GM21367 (cell line): ENCODE measurements at regions not wholly inside any gene's neighbourhood (a gene's known extent, or its start where the extent isn't known, plus 50 kb on each side); places are given as distances from the start of the nearest gene placed in this dataset.
"Not testable (repeated sequence)": the region's sequence is repeated elsewhere in the genome, so short reads cannot be mapped to it uniquely, and the experiment has no call there.

ENCODE experiments used
- ATAC-seq: cut with Tn5 transposase; IDR thresholded peaks from one replicate; pipeline ENCODE4 v1.9.1; 2021; ENCODE audit not compliant: unreplicated experiment

DNA sequence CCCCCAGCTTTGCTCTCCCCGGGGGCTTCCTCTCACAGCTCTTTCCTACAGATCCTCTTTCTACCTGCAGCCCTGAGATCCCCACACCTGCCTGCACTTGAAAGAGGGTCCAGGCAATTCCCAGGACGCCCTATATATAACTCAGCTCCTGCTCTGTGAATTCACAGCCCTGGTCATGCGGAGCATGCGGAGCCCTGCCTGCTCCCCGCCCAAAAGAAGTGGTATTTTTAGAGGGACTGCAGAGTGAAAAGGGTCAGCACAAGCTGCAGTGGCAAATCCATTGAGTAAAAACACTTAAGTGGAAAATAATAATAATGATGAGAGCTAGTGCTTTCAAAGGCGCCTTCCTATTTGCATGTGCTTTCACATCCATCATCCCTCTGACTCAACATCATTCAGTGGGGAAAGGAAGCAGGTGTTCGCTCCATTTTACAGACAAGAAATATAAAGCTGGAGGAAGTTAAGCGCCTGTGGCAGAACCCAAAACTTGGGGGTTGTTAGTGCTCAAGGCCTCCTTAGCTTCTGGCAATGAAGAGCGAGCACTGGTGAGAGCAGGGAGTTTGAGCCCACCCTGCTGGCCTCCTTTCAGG lies 76.3 kb upstream of the LIPC start:
- ATAC-seq = no peak

DNA sequence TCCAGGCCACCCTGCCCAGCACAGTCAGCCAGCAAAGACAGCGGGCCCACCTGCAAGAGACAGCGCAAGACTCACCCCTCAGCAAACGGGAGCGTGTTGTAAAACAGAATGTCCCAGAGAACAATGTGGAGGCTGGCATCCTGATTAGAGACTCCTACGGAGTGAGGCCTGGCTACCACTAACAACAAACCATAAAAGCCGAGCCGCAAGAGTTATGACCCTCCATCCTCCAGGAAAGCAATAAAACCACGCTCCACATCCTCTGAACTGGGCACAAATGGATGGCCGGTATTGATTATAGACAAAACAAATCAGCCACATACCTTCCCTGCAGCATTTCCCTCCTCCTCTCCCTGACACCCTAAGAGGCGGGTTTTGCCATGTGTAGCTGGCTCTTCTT lies 75.8 kb upstream of the LIPC start:
- ATAC-seq = no peak

DNA sequence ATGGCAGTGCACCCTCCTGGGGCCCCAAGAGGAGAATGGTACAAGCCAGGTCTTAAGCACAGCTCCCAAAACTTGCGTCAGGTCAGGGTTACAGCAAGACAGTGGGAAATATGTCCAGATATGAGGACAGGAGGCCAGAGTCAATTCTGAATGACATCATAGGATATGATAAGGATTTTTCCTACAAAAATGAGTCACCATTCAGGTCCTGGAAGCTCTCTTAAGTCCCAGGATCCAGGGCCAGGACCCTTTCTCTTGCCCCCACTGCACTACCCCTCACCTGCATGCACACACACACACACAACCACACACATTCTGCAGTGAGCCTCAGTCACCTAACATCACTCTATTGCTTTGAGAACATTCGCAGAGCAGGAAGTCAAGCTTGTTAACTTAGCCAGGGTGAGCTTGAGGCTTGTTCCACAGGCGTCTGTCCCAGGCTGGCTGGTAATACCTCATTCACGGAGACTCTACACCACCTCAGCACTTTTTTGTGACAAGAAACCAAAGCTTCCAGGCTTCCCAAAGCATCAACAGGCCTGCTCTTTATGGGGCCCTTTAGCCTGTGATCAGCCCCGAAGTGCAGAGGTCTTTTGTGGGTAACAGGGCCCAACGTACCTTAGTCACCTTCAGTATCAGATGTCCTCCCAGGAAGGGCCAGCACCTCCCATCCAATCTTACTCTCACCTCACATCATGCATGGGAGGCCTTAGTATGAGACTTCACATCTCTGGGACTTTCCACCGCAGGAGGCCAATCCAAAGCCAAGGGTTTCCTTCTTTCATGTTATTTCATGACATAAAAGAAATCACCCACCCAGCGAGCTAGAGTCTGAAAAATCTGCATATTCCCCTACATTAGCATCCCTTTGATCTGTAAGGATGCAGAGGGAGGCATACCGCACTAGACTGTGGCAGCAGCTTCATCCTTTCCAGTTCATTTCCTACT lies 74.0 kb upstream of the LIPC start:
- no peak for ATAC-seq

DNA sequence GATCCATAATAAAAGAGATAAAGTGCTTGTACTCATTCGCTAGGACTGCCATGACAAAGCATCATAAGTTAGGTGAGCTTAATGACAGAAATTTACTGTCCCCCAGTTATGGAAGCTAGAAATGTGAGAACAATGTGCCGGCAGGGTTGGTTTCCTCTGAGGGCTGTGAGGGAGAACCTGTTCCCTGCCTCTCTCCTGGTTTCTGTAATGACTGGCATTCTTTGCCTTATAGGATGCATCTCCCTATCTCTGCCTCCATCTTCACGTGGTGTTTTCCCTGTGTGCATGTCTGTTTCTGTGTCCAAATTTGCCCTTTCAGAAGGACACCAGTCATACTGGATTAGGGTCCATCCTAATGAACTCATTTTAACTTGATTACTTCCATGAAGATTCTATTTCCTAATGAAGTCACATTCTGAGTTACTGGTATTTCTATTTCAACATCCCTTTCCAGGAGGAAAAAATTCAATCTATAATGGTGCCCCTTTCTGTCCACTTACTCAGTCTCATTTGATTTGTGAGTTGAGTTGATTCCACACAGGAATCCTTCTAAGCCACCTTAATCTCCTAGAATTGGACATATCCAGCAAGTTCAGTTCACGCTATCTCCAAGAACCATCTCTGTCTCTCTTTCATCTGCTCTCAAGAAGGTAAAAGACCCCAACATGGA lies 71.2 kb upstream of the LIPC start:
- no peak for ATAC-seq

DNA sequence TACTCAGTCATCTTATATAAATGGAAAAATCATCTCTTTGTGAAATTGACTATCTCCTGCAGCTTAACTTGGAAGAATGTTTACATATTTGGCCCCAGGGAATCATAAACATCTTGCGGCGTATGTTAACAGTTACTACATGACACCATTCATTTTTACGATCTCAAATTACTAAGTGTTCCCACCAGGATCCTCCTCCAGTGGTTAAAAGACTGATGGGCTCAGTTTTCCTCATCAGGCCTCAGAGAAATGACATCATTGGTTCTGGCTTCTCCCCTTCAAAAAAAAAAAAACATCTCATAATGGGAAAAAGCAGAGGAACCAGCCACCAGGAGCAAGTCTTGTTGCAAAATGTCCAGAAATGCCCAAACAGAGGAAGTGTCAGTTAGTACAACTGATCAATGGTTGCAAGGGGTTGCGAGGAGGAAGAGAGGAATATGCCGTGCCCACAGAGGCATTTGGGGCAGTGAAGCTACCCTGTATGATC lies 70.5 kb upstream of the LIPC start:
- no peak for ATAC-seq

DNA sequence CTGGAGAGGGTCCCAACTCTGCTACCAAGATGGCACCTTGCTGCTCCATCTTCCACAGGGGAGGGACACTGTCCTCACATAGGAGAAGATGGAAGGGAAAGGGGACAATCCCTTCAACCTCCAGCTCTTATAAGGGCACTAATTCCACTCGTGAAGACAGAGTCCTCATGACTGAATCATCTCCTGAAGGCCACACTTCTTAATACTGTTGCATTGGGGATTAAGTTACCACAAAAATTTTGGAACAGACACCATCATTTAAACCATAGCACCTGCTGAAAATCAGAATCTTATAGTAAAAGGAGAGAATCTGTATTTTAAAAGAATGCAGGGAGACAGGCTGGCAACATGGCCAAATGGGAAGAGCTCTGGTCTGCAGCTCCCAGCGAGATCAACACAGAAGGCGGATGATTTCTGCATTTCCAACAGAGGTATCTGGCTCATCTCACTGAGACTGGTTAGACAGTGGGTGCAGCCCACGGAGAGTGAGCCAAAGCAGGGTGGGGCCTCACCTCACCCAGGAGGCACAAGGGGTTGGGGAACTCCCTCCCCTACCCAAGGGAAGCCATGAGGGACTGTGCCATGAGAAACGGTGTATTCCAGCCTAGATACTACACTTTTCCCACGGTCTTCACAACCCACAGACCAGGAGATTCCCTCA lies 69.4 kb upstream of the LIPC start:
- ATAC-seq = no peak

DNA sequence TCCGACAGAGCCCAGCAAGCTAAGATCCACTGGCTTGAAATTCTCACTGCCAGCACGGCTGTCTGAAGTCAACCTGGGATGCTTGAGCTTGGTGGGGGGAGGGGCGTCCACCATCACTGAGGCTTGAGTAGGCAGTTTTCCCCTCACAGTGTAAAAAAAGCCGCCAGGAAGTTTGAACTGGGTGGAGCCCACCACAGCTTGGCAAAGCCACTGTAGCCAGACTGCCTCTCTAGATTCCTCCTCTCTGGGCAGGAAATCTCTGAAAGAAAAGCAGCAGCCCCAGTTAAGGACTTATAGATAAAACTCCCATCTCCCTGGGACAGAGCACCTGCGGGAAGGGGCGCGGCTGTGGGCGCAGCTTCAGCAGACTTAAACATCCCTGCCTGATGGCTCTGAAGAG lies 68.7 kb upstream of the LIPC start:
- ATAC-seq = not testable (repeated sequence)

DNA sequence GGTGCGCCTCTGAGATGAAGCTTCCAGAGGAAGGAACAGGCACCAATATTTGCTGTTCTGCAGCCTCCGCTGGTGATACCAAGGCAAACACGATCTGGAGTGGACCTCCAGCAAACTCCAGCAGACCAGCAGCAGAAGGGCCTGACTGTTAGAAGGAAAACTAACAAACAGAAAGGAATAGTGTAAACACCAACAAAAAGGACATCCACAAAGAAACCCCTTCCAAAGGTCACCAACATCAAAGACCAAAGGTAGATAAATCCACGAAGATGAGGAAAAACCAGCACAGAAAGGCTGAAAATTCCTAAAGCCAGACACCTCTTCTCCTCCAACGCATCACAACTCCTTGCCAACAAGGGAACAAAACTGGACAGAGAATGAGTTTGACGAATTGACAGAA lies 68.1 kb upstream of the LIPC start:
- ATAC-seq = not testable (repeated sequence)

DNA sequence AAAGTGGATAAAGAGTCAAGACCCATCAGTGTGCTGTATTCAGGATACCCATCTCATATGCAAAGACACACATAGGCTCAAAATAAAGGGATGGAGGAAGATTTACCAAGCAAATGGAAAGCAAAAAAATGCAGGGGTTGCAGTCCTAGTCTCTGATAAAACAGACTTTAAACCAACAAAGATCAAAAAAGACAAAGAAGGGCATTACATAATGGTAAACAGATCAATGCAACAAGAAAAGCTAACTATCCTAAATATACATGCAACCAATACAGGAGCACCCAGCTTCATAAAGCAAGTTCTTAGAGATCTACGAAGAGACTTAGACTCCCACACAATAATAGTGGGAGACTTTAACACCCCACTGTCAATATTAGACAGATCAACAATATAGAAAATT lies 66.7 kb upstream of the LIPC start:
- ATAC-seq = not testable (repeated sequence)

DNA sequence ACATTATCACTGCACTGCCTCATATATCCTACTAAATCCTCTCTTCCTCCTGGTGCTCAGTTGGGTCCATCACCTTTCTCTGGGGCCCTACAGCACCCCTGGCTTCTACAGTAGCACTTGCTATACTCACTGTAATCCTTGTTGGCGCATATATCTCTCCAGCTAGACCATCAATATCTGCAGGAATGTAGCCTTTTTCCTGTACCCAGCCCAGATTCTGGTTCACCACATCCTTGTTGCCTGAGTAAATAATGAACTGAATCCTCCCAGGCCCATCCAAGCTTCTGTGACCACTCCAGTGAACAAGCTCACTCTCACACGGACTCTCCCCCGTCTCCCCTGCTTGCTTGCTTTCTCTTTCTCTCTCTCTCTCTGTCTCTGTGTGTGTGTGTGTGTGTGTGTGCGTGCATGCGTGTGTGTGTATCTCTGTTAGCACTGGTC lies 62.5 kb upstream of the LIPC start:
- no peak for ATAC-seq

DNA sequence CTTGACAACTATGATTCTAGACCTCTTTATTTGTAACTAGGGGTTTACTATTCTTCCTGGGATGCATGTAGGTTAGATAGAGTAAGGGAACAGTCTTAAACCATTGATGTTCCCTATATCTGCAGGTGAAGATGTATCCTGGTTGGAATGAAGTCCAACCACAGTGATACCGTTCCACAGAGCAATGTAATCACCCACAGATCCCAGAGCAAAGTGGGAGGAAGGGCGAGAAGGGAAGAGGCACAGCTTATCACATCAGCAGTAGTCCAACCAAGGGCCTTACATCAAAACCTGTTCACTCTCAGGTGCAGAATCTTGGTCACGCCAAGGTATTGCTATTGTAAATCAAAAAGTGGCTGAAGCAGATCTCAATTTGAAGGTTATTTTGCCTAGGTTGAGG lies 61.8 kb upstream of the LIPC start:
- ATAC-seq = no peak

DNA sequence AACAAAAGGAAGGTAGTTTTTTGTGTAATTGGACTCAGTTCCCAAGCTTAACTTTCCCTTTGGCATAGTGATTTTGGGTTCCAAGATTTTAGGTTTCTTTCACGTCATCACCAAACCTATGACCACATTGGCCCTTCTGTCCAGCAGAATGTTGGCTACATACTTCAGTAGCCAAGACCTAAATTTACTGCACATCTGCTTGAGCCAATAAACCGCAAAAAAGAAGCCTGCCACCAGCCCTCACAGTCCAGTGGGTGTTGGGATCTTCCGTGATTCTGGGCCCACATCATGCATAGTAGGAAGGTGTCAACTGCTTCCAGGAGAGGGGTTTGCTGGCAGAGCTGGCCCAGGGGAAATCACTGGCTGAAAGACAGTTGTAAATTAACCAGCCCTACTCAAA lies 57.6 kb upstream of the LIPC start:
- no peak for ATAC-seq

DNA sequence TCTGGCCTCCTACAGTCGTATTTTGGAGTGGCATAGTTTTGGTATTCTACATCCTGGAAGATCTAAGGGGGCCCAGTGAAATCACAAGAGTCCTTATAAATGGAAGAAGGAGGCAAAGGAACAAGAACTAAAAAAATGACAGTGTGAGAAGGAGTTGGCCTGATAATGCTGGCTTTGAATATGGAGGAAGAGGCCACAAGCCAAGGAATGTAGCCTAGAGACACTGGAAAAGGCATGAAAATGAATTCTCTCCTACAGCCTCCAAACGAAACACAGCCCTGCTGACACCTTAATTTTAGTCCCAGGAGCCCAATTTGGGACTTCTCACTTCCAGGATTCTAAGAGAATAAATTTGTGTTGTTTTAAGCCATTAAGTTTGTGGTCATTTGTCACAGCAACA lies 54.6 kb upstream of the LIPC start:
- ATAC-seq = no peak

DNA sequence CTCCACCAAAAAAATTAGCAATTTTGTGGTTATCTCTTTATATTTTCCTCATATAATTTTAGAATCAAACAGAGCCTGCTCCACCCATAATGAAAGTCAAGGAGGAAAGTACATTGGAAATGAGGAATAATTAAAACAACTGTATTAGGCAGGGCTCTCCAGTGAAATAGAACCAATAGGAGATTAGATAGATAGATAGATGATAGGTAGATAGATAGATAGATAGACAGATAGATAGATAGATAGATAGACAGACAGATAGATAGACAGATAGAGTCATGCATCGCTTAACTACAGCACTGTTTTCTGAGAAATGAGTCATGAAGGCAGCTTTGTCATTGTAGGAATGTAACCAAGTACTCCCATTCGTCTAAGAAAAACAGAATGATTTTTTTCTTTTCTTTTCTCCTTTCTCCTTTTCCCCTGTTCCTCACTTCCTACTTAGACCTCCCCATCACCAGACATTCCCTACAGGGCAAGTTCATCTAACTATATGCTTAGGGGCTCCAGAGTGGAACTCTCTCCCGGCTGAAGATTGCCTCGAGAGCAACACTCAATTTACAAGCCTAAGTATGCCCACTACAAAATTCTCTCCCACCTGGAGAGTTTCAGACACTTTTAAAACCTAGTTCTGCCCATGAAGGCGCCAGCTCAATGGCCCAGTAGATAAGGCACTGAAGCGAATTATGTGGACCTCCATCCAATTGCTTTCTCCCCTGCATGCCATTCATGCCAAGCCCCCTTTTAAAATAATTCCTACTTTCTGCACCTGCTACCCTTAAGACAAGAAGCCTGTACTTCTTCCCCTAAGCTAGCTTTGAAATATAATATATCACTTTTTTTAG lies 53.3 kb upstream of the LIPC start:
- no peak for ATAC-seq

DNA sequence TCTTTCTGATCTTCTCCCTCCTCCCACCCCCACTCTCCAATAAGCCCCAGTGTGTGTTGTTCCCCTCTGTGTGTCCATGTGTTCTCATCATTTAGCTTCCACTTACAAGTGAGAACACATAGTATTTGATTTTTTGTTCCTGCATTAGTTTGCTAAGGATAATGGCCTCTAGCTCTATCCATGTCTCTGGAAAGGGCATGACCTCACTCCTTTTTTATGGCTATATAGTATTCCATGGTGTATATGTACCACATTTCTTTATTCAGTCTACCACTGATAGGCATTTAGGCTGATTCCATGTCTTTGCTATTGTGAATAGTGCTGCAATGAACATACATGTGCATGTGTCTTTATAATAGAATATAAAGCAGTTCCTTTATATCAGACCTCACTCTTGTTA lies 52.3 kb upstream of the LIPC start:
- not testable (repeated sequence) for ATAC-seq

DNA sequence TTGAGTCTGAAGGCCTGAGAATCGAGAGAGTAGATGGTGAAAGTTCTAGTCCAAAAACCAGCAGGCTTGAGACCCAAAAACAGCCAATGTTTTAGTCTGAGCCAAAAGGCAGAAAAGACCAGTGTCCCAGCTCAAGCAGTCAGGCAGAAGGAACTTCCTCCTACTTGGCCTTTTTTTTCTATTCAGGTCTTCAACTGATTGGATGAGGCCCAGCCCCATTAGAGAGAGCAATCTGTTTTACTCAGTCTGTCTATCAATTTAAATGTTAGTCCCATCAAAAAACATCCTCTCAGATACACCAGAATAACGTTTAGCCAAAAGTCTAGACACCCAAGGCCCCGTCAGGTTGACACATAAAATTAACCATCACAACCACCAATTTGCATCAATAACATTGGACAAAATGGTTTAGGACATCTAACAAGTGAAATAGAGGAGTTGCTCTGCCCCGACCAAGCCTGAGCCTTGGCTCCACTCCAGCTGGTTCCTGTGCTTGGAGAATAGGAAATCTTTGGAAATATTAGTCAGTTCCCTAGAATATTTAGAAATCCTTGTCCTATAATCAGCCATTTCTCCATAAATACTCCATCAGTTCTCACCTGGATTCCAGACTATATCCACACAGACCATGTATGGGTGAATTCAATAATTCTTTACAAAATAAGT lies 51.4 kb upstream of the LIPC start:
- no peak for ATAC-seq

DNA sequence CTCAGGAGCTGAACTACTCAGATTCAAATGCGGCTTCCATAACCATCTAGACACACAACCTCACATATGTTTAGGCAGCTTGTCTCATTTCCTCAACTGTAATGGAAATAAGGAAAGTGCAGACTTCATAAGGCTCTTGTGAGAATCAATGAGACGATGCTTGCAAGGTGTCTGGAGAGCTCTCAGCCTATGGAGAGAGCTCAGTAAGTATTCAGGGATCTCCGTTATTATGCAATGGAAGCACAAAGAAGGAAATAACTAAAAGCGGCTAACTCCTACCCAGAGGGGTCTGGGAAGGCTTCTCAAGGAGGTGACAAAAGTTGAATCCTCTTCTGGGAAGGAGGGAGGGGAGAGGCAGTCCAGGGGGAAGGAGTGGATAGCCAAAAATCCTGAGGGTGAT lies 50.1 kb upstream of the LIPC start:
- no peak for ATAC-seq
